AG04449 (cell line): ENCODE measurements at regions not wholly inside any gene's neighbourhood (a gene's known extent, or its start where the extent isn't known, plus 50 kb on each side); places are given as distances from the start of the nearest gene placed in this dataset.

Experiments used
- CTCF ChIA-PET: fragments of 350-600 bp; formaldehyde crosslinking; extraction: SDS; loops from one replicate; lab custom pipeline; 2021; ENCODE audit warnings: antibody characterized with exemption; lab: Yijun Ruan, JAX
- POLR2A ChIA-PET: fragments of 400-600, 350-600 bp; formaldehyde crosslinking; extraction: SDS; loops from one replicate; lab custom pipeline; 2020; ENCODE audit warnings: antibody characterized with exemption, inconsistent platforms; lab: Yijun Ruan, JAX
- DNase-seq: peaks from one replicate; pipeline ENCODE4 v3.0.0-alpha.2; 2010; ENCODE audit warnings: low read depth, low spot score
- H3K4me3 ChIP-seq: 2 replicates; pipeline ENCODE4 v1.5.1; 2011; ENCODE audit warnings: low read depth, mild to moderate bottlenecking, control low read depth, low read length
- CTCF ChIP-seq: IDR thresholded peaks from one replicate; pipeline ENCODE4 v1.5.1; 2011; ENCODE audit warnings: mild to moderate bottlenecking, moderate library complexity, low read length, control low read depth, inconsistent platforms; ENCODE audit not compliant: insufficient read depth; ENCODE audit errors: missing control alignments

GRCh38 chr2:121142452-121142851, 142.6 kb downstream of the TFCP2L1 start:
- H3K4me3 ChIP-seq: no peak overlapping the region
- no peak for DNase-seq
- CTCF ChIA-PET: no interaction called here
- POLR2A ChIA-PET: no interaction called here
- no peak for TF ChIP-seq CTCF

GRCh38 chr2:121144111-121144510, 140.9 kb downstream of the TFCP2L1 start:
- CTCF ChIA-PET: no interaction called here
- POLR2A ChIA-PET: no interaction called here
- H3K4me3 ChIP-seq: no peak overlapping the region
- TF ChIP-seq CTCF: no peak
- DNase-seq: no peak

- H3K4me3 ChIP-seq: no peak overlapping the region
- POLR2A ChIA-PET: no interaction called here
- DNase-seq: no peak
- TF ChIP-seq CTCF: no peak
- CTCF ChIA-PET: no interaction called here
Observed at GRCh38 chr2:121146630-121147029, 138.4 kb downstream of the TFCP2L1 start.

- H3K4me3 ChIP-seq: no peak overlapping the region
- ChIA-PET POLR2A (no interaction called here), CTCF (no interaction called here)
- no peak for DNase-seq
- no peak for TF ChIP-seq CTCF
Observed at GRCh38 chr2:121147766-121148165, 137.2 kb downstream of the TFCP2L1 start.

- POLR2A ChIA-PET: no interaction called here
- TF ChIP-seq CTCF: no peak
- H3K4me3 ChIP-seq: no peak overlapping the region
- CTCF ChIA-PET: no interaction called here
- no peak for DNase-seq
Observed at GRCh38 chr2:121148481-121148880, 136.5 kb downstream of the TFCP2L1 start.

- no peak for TF ChIP-seq CTCF
- no peak for DNase-seq
- ChIA-PET POLR2A (no interaction called here), CTCF (no interaction called here)
- no peak overlapping the region for H3K4me3 ChIP-seq
Observed at GRCh38 chr2:121149384-121149783, 135.6 kb downstream of the TFCP2L1 start.

GRCh38 chr2:121150126-121150525, 134.9 kb downstream of the TFCP2L1 start:
- ChIA-PET POLR2A (no interaction called here), CTCF (no interaction called here)
- H3K4me3 ChIP-seq: no peak overlapping the region
- DNase-seq: no peak
- TF ChIP-seq CTCF: no peak
